Gastroesophageal sphincter (tissue), 4 donors: ENCODE measurements at regions not wholly inside any gene's neighbourhood (a gene's known extent, or its start where the extent isn't known, plus 50 kb on each side); places are given as distances from the start of the nearest gene placed in this dataset.
"Not testable (repeated sequence)": the region's sequence is repeated elsewhere in the genome, so short reads cannot be mapped to it uniquely, and the experiment has no call there.

Experiments used
- ATAC-seq: fragments of 150-250 bp; one replicate; pipeline ENCODE4 v1.9.1; 2016; ENCODE audit warnings: mild to moderate bottlenecking, moderate library complexity
- H3K27ac ChIP-seq, 4 donors: fragments of 200-600 bp; sonication (generic) in 3 of 4; 1 replicate in 3 of 4; 2 replicates in 1 of 4; pipeline ENCODE4 v1.5.1; 2016 to 2019
- H3K27me3 ChIP-seq: fragments of 200-600 bp; sonication (generic); one replicate; pipeline ENCODE4 v1.5.1; 2019
- H3K36me3 ChIP-seq, 2 donors: fragments of 200-600 bp; sonication (generic); one replicate each; pipeline ENCODE4 v1.5.1; 2019; ENCODE audit warnings: control low read depth in 1 of 2
- H3K4me1 ChIP-seq, 3 donors: fragments of 200-600 bp; sonication (generic); 1 replicate in 2 of 3; 2 replicates in 1 of 3; pipeline ENCODE4 v1.5.1; 2016 to 2019; ENCODE audit warnings: control low read depth in 2 of 3
- H3K4me3 ChIP-seq, 2 donors: fragments of 200-600 bp; sonication (generic); one replicate each; pipeline ENCODE4 v1.5.1; 2019; ENCODE audit warnings: mild to moderate bottlenecking in 1 of 2, moderate library complexity in 1 of 2
- H3K9me3 ChIP-seq, 3 donors: fragments of 200-600 bp; sonication (generic); one replicate each; pipeline ENCODE4 v1.5.1; 2017 to 2019; ENCODE audit warnings: control low read depth in 2 of 3
- EP300 ChIP-seq: sonication (generic); formaldehyde crosslinking; IDR thresholded peaks from one replicate; pipeline ENCODE4 v1.6.1; 2017; ENCODE audit warnings: antibody characterized with exemption, mild to moderate bottlenecking
- POLR2A ChIP-seq, 2 donors: fragments of 450-650 bp; IDR thresholded peaks; one replicate each; pipeline ENCODE4 v1.6.1; 2017; ENCODE audit warnings: antibody characterized with exemption in 2 of 2, mild to moderate bottlenecking in 2 of 2, moderate library complexity in 1 of 2
- POLR2AphosphoS5 ChIP-seq: sonication (generic); formaldehyde crosslinking; IDR thresholded peaks from one replicate; pipeline ENCODE4 v1.6.1; 2017; ENCODE audit warnings: antibody characterized with exemption
- WGBS, 2 donors: methylation state at CpG; one replicate each; pipeline ENCODE4 v1.1.5; 2018; ENCODE audit warnings: low coverage in 1 of 2; 5-methylcytosine and 5-hydroxymethylcytosine counted together
- TF ChIP-seq, protein P1 (sequence below), 4 experiments: fragments of 200-600 bp in 2 of 4; fragments of 450-650 bp in 2 of 4; sonication (generic) in 1 of 4; IDR thresholded peaks; one replicate each; pipeline ENCODE4 v1.5.1; 2017 to 2019; ENCODE audit warnings: antibody characterized with exemption in 4 of 4, mild to moderate bottlenecking in 2 of 4, moderate library complexity in 2 of 4

DNA sequence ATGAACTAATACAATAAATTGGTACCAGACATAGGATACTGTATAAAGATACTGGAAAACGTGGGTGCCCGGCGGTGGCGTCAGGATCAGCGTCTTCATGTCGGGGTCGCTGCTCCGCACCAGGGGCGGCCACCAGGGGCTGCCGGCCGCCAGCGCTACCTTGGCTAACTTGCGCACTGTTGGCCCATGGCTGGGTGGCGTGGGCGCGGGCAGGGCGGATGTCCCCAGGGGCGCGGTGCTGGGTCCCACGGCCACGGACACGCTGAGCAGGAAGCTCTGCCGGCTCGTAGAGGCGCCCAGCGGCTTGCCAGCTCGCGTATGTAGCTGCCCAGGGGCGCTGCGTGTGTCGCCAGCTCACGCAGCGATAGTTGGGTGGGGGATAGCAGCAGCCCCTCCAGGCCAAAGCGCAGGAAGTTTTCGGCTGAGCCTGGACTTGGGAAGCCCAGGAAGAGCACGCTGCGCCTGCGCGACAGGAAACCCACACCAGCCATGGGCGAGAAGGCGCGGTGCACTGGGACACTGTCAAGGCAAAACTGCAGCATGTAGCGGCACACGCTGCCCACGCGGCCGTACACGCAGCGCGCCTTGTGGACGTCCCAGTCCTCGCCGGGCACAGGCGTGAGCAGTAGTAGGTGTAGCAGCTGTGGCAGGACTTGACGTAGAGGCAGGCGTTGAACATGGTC lies 299.9 kb downstream of the CCDC74A start:
- Histone ChIP-seq H3K9me3 (peaks cover 0 to 11% (median 0%) of the 10 kb centered on the region in 3 donors), H3K4me1 (peaks cover 0 to 5% (median 0%) of the 10 kb centered on the region in 3 donors), H3K36me3 (no peaks in the 10 kb centered on the region), H3K27ac (no peak overlapping the region), H3K27me3 (peaks cover 40% of the 10 kb centered on the region), H3K4me3 (no peak overlapping the region)
- ATAC-seq: no peak
- no peak for TF ChIP-seq POLR2A (IDR thresholded peaks at IDR 0.05)
- TF ChIP-seq, protein P1, sequence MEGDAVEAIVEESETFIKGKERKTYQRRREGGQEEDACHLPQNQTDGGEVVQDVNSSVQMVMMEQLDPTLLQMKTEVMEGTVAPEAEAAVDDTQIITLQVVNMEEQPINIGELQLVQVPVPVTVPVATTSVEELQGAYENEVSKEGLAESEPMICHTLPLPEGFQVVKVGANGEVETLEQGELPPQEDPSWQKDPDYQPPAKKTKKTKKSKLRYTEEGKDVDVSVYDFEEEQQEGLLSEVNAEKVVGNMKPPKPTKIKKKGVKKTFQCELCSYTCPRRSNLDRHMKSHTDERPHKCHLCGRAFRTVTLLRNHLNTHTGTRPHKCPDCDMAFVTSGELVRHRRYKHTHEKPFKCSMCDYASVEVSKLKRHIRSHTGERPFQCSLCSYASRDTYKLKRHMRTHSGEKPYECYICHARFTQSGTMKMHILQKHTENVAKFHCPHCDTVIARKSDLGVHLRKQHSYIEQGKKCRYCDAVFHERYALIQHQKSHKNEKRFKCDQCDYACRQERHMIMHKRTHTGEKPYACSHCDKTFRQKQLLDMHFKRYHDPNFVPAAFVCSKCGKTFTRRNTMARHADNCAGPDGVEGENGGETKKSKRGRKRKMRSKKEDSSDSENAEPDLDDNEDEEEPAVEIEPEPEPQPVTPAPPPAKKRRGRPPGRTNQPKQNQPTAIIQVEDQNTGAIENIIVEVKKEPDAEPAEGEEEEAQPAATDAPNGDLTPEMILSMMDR (IDR thresholded peaks at IDR 0.05): no peak
- no peak for TF ChIP-seq POLR2AphosphoS5
- no peak for TF ChIP-seq EP300
- WGBS, 2 donors: 89 to 95% methylated on average over 4 to 23 of the region's 56 CpGs

DNA sequence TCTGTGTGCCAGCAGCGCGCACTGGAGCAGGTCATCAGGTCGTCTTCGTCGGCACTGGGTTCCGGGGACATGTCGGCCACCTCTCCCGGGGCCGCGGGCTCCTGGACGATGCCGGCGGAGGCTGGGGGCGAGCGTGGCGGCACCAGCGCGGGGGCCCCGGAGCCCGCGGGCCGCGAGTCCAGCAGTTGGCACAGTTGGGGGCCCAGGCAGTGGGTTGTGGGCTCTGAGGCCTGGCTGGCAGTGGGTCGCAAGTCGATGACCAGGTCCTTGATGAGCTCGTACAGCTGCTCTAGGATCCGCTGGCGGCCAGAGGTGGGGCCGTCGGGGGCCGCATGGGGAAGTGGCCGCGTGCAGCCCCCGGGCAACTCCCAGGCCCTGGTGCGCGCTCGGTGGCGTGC lies 300.5 kb downstream of the CCDC74A start:
- no peak for ATAC-seq
- Histone ChIP-seq H3K9me3 (peaks cover 0 to 11% (median 0%) of the 10 kb centered on the region in 3 donors), H3K36me3 (no peaks in the 10 kb centered on the region), H3K27ac (no peak overlapping the region), H3K4me1 (peaks cover 0 to 5% (median 0%) of the 10 kb centered on the region in 3 donors), H3K4me3 (no peak overlapping the region), H3K27me3 (peaks cover 40% of the 10 kb centered on the region)
- WGBS, 2 donors: no CpG with 5 or more reads among the region's 38 CpGs
- no peak for TF ChIP-seq POLR2A (IDR thresholded peaks at IDR 0.05)
- no peak for TF ChIP-seq POLR2AphosphoS5
- TF ChIP-seq EP300: no peak
- TF ChIP-seq, protein P1 (IDR thresholded peaks at IDR 0.05): no peak

GRCh38 chr2:131828633-131829455 lies 301.2 kb downstream of the CCDC74A start:
- not testable (repeated sequence) for H3K4me1 ChIP-seq, H3K36me3 ChIP-seq, ATAC-seq, H3K27ac ChIP-seq, H3K4me3 ChIP-seq
- WGBS, 2 donors: 63% methylated on average over 7 of the region's 72 CpGs; no CpG with 5 or more reads in 1 of the 2 donors
- Histone ChIP-seq H3K27me3 (peaks cover 46% of the 10 kb centered on the region), H3K9me3 (peaks cover 0 to 11% (median 0%) of the 10 kb centered on the region in 3 donors)

DNA sequence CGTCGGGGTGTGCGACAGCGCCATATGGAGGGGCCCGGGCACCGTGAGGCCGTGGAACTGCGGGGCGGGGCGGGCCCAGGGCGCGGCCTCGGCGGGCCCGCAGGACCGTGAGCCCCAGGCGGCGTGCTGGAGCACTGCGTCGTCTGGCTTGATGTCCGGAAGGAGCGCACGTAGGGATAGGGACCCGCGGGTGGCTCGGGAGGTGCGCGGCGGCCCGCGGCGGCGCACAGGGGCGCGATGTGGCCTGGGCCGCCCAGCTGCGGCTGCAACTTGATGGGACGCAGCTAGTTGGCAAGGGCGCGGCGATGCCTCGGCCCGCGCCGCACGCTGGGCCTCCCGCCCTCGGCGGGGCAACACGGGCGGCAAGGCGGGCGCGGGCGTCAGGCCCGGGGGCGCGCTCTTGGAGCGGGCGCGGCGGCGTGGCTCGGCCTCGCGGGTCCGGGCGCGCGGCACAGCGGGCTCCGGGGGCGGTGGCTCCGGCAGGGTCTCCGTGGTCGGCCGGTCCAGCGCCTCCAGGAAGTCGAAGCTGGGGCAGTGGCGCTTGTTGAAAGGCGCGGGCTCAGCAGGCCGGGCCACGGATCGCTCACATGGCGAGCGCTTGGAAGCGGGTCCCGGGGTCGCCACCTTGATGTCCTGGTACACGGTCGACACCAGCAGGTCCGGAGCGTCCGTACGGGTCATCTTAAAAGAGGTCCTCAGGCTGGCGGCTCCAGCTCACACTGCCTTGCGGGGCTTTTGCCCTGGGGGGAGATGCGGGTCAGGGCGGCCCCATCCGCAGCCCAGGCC lies 302.0 kb downstream of the CCDC74A start:
- H3K9me3 ChIP-seq: peaks cover 0 to 11% (median 0%) of the 10 kb centered on the region in 3 donors
- H3K4me1 ChIP-seq, H3K36me3 ChIP-seq, H3K4me3 ChIP-seq, ATAC-seq, H3K27ac ChIP-seq: not testable (repeated sequence)
- WGBS, 2 donors: no CpG with 5 or more reads among the region's 101 CpGs
- peaks cover 51% of the 10 kb centered on the region for H3K27me3 ChIP-seq

DNA sequence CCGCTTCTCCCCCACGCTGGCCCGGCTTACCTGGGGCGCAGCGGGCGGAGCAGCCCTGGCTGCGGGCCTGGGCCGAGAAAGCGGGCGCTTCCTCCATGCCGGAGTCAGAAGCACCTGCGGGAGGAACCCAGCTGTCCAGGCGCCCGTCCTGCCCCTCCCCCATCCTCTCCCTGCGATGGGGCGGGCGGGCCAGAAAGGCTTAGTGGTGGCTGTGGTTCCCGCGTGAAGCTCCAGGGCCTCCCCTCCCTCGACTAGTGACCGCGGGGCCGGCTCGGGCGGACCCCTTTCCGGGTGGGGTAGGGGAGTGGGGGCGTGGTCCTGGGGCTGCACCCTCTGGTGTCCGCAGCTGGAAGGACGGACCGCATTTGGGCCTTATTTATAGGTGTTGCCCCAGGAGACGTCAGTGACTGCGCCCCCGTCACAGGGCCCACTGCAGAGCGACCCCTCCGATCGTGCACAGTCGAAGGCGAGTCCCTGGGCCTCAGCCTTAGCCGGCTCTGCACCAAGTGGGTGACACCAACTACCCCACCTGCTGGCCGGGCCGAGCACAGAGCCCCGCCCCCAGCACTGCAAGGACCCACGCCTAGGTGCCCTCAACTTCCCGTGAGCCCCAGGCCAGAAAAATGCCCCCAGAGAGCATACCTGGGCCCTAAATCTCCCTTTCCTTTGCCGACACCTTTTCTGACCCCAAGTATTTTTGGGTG lies 302.7 kb downstream of the CCDC74A start:
- not testable (repeated sequence) for H3K36me3 ChIP-seq, H3K4me1 ChIP-seq, ATAC-seq, H3K27ac ChIP-seq, H3K4me3 ChIP-seq
- peaks cover 0 to 11% (median 0%) of the 10 kb centered on the region in 3 donors for H3K9me3 ChIP-seq
- WGBS, 2 donors: no CpG with 5 or more reads among the region's 45 CpGs
- peaks cover 52% of the 10 kb centered on the region for H3K27me3 ChIP-seq

- not testable (repeated sequence) for H3K4me1 ChIP-seq, ATAC-seq, H3K36me3 ChIP-seq, H3K4me3 ChIP-seq, H3K27ac ChIP-seq
- peaks cover 58% of the 10 kb centered on the region for H3K27me3 ChIP-seq
- whole genome bisulfite sequencing, 2 donors: 80% methylated on average over 1 of the region's 10 CpGs; no CpG with 5 or more reads in 1 of the 2 donors
- H3K9me3 ChIP-seq: peaks cover 0 to 11% (median 0%) of the 10 kb centered on the region in 3 donors
Observed at GRCh38 chr2:131830946-131831310, 303.2 kb downstream of the CCDC74A start.

GRCh38 chr2:131831450-131832208 lies 303.9 kb downstream of the CCDC74A start:
- H3K27ac ChIP-seq, H3K4me3 ChIP-seq, H3K4me1 ChIP-seq, ATAC-seq, H3K36me3 ChIP-seq: not testable (repeated sequence)
- Histone ChIP-seq H3K27me3 (peaks cover 64% of the 10 kb centered on the region), H3K9me3 (peaks cover 0 to 11% (median 0%) of the 10 kb centered on the region in 3 donors)
- WGBS, 2 donors: no CpG with 5 or more reads among the region's 25 CpGs

DNA sequence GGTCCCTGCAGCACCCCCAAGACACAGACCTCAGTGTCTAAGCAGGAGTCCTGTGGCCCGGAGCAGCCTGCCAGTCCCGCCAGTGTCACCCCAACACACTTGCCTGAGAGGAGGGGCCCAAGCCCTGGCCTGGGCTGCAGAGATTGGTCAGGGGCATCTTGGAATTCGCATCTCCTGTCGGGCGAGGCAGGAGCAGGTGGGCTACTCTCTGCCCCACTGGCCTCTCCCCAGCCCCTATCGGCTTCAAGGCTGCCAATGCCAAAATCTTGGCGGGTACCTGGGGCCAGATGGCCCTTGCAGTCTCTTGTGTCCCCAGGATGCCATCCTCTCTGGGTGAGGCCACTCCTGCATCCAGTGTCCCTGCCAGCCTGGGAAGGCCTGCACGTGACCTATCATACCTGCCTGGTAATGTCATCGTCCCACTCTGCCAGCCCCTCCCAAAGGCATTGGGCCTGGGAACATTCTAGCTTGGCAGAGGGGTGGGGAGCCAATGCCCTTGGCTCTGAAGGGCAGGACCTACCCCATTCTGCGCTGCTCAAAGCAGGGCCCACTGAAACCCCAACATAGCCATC lies 304.6 kb downstream of the CCDC74A start:
- H3K4me3 ChIP-seq, ATAC-seq, H3K27ac ChIP-seq, H3K36me3 ChIP-seq, H3K4me1 ChIP-seq: not testable (repeated sequence)
- no CpG with 5 or more reads among the region's 10 CpGs for WGBS, 2 donors
- peaks cover 0 to 11% (median 0%) of the 10 kb centered on the region in 3 donors for H3K9me3 ChIP-seq
- H3K27me3 ChIP-seq: peaks cover 64% of the 10 kb centered on the region

DNA sequence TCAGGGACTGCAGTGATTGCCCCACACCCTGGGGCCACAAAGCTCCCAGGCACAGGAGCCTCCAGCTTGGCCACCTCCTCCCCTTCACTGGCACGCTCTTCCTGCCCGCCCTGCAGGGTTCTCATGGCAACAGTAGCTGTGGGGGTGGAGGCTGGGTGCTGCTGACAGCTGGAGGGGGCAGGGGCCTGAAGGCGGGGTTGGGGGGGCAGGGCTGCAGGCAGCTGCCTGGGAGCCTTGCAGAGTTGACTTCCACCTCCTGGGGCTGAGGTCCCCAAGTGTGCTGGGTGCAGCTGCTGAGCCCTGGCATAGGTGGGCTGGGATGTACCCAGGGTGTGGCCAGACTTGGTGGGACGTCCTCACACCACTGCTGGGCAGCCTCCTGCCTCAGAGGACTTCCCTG lies 305.2 kb downstream of the CCDC74A start:
- H3K4me3 ChIP-seq, H3K4me1 ChIP-seq, H3K27ac ChIP-seq, ATAC-seq, H3K36me3 ChIP-seq: not testable (repeated sequence)
- H3K27me3 ChIP-seq: peaks cover 64% of the 10 kb centered on the region
- WGBS, 2 donors: no CpG with 5 or more reads among the region's 4 CpGs
- peaks cover 0 to 11% (median 0%) of the 10 kb centered on the region in 3 donors for H3K9me3 ChIP-seq
